ENCODE measurements at regions not wholly inside any gene's neighbourhood (a gene's known extent, or its start where the extent isn't known, plus 50 kb on each side); places are given as distances from the start of the nearest gene placed in this dataset.

- DNase-seq (ENCODE audit: extremely low read depth in 1 of 2, low read depth in 1 of 2), result no peak
Measured at GRCh38 chr21:16695074-16695473, 817.8 kb upstream of the CXADR start.

- no peak for DNase-seq (ENCODE audit: extremely low read depth in 1 of 2, low read depth in 1 of 2)
Measured at GRCh38 chr21:16707274-16707673, 805.6 kb upstream of the CXADR start.

- no peak for DNase-seq (ENCODE audit: extremely low read depth in 1 of 2, low read depth in 1 of 2)
Measured at GRCh38 chr21:16708101-16708835, 804.6 kb upstream of the CXADR start.

- no peak for DNase-seq (ENCODE audit: extremely low read depth in 1 of 2, low read depth in 1 of 2)
Measured at GRCh38 chr21:16709866-16710550, 802.8 kb upstream of the CXADR start.

GRCh38 chr21:16711757-16712156, 801.1 kb upstream of the CXADR start:
- DNase-seq (ENCODE audit: extremely low read depth in 1 of 2, low read depth in 1 of 2), result no peak

- DNase-seq (ENCODE audit: extremely low read depth in 1 of 2, low read depth in 1 of 2), result no peak
Measured at GRCh38 chr21:16713331-16714117, 799.3 kb upstream of the CXADR start.

- no peak for DNase-seq (ENCODE audit: extremely low read depth in 1 of 2, low read depth in 1 of 2)
Measured at GRCh38 chr21:16740511-16740910, 772.3 kb upstream of the CXADR start.

- DNase-seq (ENCODE audit: extremely low read depth in 1 of 2, low read depth in 1 of 2), result no peak
Measured at GRCh38 chr21:16741141-16741665, 771.6 kb upstream of the CXADR start.

GRCh38 chr21:16742131-16742641, 770.7 kb upstream of the CXADR start:
- no peak for DNase-seq (ENCODE audit: extremely low read depth in 1 of 2, low read depth in 1 of 2)

- no peak for DNase-seq (ENCODE audit: extremely low read depth in 1 of 2, low read depth in 1 of 2)
Measured at GRCh38 chr21:16742741-16743140, 770.1 kb upstream of the CXADR start.

GRCh38 chr21:16743317-16743716, 769.5 kb upstream of the CXADR start:
- no peak for DNase-seq (ENCODE audit: extremely low read depth in 1 of 2, low read depth in 1 of 2)

- no peak for DNase-seq (ENCODE audit: extremely low read depth in 1 of 2, low read depth in 1 of 2)
Measured at GRCh38 chr21:16750926-16751325, 761.9 kb upstream of the CXADR start.

- no peak for DNase-seq (ENCODE audit: extremely low read depth in 1 of 2, low read depth in 1 of 2)
Measured at GRCh38 chr21:16751695-16752474, 761.0 kb upstream of the CXADR start.

- no peak for DNase-seq (ENCODE audit: extremely low read depth in 1 of 2, low read depth in 1 of 2)
Measured at GRCh38 chr21:16752475-16752857, 760.4 kb upstream of the CXADR start.

GRCh38 chr21:16755061-16755460, 757.8 kb upstream of the CXADR start:
- no peak for DNase-seq (ENCODE audit: extremely low read depth in 1 of 2, low read depth in 1 of 2)

GRCh38 chr21:16767201-16767600, 745.6 kb upstream of the CXADR start:
- DNase-seq (ENCODE audit: extremely low read depth in 1 of 2, low read depth in 1 of 2), result no peak

- DNase-seq (ENCODE audit: extremely low read depth in 1 of 2, low read depth in 1 of 2), result no peak
Measured at GRCh38 chr21:16768096-16768495, 744.7 kb upstream of the CXADR start.

GRCh38 chr21:16770266-16770665, 742.6 kb upstream of the CXADR start:
- DNase-seq (ENCODE audit: extremely low read depth in 1 of 2, low read depth in 1 of 2), result no peak

GRCh38 chr21:16773206-16773605, 739.6 kb upstream of the CXADR start:
- DNase-seq (ENCODE audit: extremely low read depth in 1 of 2, low read depth in 1 of 2), result no peak

- no peak for DNase-seq (ENCODE audit: extremely low read depth in 1 of 2, low read depth in 1 of 2)
Measured at GRCh38 chr21:16775076-16775475, 737.8 kb upstream of the CXADR start.

Data from activated CD8-positive, alpha-beta memory T cell treated with anti-CD3 and anti-CD28 coated beads for 1 hour (primary cell).